ENCODE measurements at regions not wholly inside any gene's neighbourhood (a gene's known extent, or its start where the extent isn't known, plus 50 kb on each side); places are given as distances from the start of the nearest gene placed in this dataset.

DNA sequence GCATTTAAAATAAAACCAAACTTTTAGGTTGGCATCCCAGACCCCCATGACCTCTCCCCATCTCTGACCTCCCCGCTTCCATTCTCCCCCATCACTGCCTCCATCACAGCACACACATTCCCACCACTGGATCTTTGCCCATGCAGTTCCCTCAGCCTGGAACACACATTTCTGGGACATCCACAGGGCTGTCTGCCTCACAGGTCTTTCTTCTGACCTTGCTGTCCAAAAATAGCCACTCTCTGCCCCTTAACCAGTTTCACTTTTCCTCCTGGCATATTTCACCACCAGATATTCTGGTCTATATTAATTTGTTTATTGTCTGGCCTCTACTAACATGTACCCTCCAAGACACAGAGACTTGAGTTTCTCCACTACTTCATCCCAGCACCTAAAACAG lies 75.2 kb upstream of the PRDM11 start:
- TF ChIP-seq, protein P1, sequence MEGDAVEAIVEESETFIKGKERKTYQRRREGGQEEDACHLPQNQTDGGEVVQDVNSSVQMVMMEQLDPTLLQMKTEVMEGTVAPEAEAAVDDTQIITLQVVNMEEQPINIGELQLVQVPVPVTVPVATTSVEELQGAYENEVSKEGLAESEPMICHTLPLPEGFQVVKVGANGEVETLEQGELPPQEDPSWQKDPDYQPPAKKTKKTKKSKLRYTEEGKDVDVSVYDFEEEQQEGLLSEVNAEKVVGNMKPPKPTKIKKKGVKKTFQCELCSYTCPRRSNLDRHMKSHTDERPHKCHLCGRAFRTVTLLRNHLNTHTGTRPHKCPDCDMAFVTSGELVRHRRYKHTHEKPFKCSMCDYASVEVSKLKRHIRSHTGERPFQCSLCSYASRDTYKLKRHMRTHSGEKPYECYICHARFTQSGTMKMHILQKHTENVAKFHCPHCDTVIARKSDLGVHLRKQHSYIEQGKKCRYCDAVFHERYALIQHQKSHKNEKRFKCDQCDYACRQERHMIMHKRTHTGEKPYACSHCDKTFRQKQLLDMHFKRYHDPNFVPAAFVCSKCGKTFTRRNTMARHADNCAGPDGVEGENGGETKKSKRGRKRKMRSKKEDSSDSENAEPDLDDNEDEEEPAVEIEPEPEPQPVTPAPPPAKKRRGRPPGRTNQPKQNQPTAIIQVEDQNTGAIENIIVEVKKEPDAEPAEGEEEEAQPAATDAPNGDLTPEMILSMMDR (IDR thresholded peaks at IDR 0.05) = no peak
- TF ChIP-seq POLR2A (IDR thresholded peaks at IDR 0.05) = no peak
